ENCODE measurements at regions not wholly inside any gene's neighbourhood (a gene's known extent, or its start where the extent isn't known, plus 50 kb on each side); places are given as distances from the start of the nearest gene placed in this dataset.

GRCh38 chr5:112625689-112626438, 111.8 kb upstream of the APC start:
- Histone ChIP-seq H3K4me1 (no peaks in the 10 kb centered on the region), H3K27ac (no peak overlapping the region), H3K4me3 (no peak overlapping the region), H3K9me3 (no peaks in the 10 kb centered on the region), H3K36me3 (no peaks in the 10 kb centered on the region), H3K27me3 (no peaks in the 10 kb centered on the region)
- DNase-seq = peak in 1 of 2 donors; percentile 58
- WGBS, 5 donors = 52 to 83% (median 77%) methylated on average over 4 of the region's 4 CpGs
- TF ChIP-seq EP300 (IDR thresholded peaks at IDR 0.05) (no peak), POLR2AphosphoS5 (IDR thresholded peaks at IDR 0.05) (no peak), POLR2A (IDR thresholded peaks at IDR 0.05) (no peak), CTCF (IDR thresholded peaks at IDR 0.05) (no peak)
- intact Hi-C loops (cut with DNase I; ENCODE audit: low total_unique reads) = no loop called here

GRCh38 chr5:112626715-112627114, 111.0 kb upstream of the APC start:
- WGBS, 5 donors = 65 to 75% (median 69%) methylated on average over 4 of the region's 4 CpGs
- peaks cover 0 to under 1% (median 0%) of the 10 kb centered on the region in 4 donors for H3K9me3 ChIP-seq
- no peak for DNase-seq
- H3K36me3 ChIP-seq = no peaks in the 10 kb centered on the region
- TF ChIP-seq POLR2AphosphoS5 (IDR thresholded peaks at IDR 0.05) (no peak), POLR2A (IDR thresholded peaks at IDR 0.05) (no peak), EP300 (IDR thresholded peaks at IDR 0.05) (no peak)
- no peaks in the 10 kb centered on the region for H3K4me1 ChIP-seq
- H3K27me3 ChIP-seq = no peaks in the 10 kb centered on the region
- intact Hi-C loops (cut with DNase I; ENCODE audit: low total_unique reads) = no loop called here
- H3K27ac ChIP-seq = no peak overlapping the region
- no peak overlapping the region for H3K4me3 ChIP-seq

GRCh38 chr5:112628214-112628980, 109.3 kb upstream of the APC start:
- WGBS, 5 donors = 42 to 61% (median 44%) methylated on average over 6 of the region's 6 CpGs
- Histone ChIP-seq H3K9me3 (peaks cover 0 to 13% (median 3%) of the 10 kb centered on the region in 4 donors), H3K27ac (no peak overlapping the region), H3K4me3 (no peak overlapping the region), H3K4me1 (no peaks in the 10 kb centered on the region), H3K36me3 (no peaks in the 10 kb centered on the region), H3K27me3 (no peaks in the 10 kb centered on the region)
- intact Hi-C loops (cut with DNase I; ENCODE audit: low total_unique reads) = no loop called here
- DNase-seq = peak in 1 of 2 donors; percentile 37
- TF ChIP-seq EP300 (IDR thresholded peaks at IDR 0.05) (no peak), POLR2A (IDR thresholded peaks at IDR 0.05) (no peak), POLR2AphosphoS5 (IDR thresholded peaks at IDR 0.05) (no peak), CTCF (IDR thresholded peaks at IDR 0.05) (no peak)

- Histone ChIP-seq H3K4me1 (no peaks in the 10 kb centered on the region), H3K27ac (no peak overlapping the region), H3K27me3 (no peaks in the 10 kb centered on the region), H3K9me3 (peaks cover 0 to 14% (median 3%) of the 10 kb centered on the region in 4 donors), H3K36me3 (no peaks in the 10 kb centered on the region), H3K4me3 (no peak overlapping the region)
- TF ChIP-seq EP300 (IDR thresholded peaks at IDR 0.05) = no peak
- TF ChIP-seq POLR2AphosphoS5 (IDR thresholded peaks at IDR 0.05) = no peak
- no peak for TF ChIP-seq POLR2A (IDR thresholded peaks at IDR 0.05)
- TF ChIP-seq CTCF (IDR thresholded peaks at IDR 0.05) = no peak
- WGBS, 5 donors = 50 to 64% (median 53%) methylated on average over 3 of the region's 3 CpGs
- intact Hi-C loops (cut with DNase I; ENCODE audit: low total_unique reads) = no loop called here
- DNase-seq = no peak
These were observed 107.3 kb upstream of the APC start for GRCh38 chr5:112630246-112631009.

All from stomach (tissue), 8 donors.